HG03520 (cell line): ENCODE measurements at regions not wholly inside any gene's neighbourhood (a gene's known extent, or its start where the extent isn't known, plus 50 kb on each side); places are given as distances from the start of the nearest gene placed in this dataset.

Source experiments
- ATAC-seq: cut with Tn5 transposase; IDR thresholded peaks from one replicate; pipeline ENCODE4 v1.9.1; 2021; ENCODE audit warnings: mild to moderate bottlenecking, moderate library complexity; ENCODE audit not compliant: unreplicated experiment

DNA sequence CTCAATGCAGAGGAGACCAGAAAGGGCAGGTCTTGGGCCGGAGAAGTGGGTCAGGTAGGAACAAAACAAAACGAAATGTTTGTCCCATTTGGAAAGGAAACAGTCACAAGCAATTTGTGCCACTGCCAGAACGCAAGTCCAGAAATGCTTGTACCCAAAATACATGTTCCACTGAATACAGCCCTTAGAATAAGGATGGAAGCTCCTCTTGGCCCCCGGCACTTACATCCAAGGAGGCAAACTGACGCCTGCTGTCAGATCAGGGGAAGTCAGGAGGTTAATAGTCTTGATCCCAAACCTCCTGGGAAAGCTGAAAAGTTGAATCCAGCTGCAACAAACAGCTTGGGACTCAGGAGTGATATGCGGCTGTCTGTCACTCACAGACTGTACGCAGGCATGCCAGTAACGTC lies 75.9 kb upstream of the GALNT2 start:
- ATAC-seq = no peak

DNA sequence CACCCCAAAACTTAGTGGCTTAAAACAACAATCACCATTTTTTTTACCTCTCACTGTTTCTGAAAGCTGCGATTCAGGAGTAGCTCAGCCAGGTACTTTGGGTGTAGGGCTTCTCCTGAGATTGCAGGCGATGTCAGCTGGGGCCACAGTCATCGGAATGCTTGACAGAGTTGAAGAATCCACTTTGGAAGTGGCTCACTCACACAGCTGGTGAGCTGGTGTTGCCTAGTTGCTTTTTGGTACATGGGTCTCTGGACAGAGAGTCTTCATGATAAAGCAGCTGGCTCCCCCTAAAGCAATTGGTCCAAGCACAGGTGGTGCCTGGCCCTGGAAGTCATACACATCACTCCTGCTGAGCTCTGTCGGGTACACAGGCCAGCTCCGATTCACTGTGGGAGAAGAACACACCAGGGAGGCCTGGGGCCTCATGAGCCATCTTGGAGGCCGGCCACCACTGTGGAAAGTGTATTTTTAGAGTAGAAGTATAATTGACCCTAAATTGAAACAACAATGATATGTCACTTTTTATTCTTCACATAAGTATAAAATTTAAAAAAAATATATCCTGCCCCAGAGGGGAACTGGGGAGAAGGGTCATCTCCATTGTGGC lies 75.2 kb upstream of the GALNT2 start:
- no peak for ATAC-seq

DNA sequence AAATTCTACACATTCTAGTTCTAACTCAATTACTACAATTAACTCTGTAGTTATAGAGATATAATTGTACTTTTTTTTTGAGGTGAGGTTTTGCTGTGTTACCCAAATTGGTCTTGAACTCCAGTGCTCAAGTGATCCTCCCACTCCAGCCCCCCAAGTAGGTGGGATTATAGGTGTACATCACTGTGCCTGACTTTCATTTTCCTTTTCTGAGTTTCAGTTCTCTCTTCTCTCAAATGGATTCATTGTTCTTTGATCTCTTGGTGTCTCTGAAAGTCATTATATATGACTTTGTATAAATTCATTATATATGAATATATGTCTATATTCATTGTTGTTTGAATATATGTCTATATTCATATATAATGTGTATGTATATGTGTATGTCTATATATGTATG lies 74.0 kb upstream of the GALNT2 start:
- ATAC-seq = peak; percentile 55

DNA sequence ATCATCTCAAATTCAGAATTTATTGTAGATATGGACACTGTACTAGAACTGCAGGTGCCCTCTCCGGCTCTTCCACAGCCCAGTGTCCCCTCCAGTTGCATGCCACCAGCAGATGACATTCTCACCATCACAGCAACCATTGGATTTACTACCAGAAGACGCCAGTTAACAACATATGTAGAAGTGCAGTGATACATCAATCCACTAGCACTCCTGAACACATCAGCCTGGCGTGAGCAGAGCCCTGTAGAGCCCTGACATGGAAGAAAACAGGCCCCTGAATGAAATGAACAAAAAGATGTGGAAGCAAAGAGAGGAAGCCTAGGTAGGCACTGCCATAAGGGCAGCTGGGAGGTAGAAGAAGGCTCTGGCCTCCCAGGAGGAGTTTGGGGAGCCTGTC lies 73.1 kb upstream of the GALNT2 start:
- no peak for ATAC-seq

DNA sequence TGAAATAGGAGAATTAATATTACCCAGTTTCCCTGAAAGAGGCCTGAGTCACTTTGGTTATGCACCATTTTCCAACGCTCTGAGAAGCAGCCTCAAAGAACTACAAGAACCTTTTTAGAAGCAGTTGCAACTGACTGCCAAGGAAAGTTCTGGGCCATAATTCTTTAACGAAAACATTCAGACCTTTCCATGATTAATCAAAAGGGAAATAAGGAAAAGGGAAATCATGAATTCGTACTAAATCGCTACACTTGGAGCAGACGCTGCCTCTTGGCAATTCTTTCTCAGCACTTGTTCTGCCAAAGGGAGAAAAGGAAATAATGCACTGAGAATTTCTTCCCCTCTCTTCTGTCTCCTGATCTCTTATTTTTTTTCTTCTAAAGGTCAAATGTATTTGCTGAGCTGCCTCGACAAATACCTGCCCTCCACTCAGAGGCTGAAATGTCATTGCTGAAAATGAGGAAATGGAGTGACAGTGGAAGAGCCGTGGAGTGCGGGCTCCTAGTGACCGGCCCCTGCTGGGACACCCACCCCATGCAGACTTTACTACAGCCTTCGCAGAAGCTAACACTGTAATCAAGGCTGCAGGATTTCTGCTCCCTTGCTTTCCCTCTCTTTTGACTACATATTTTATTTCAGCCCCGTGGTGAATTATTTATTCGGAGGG lies 67.9 kb upstream of the GALNT2 start:
- no peak for ATAC-seq

DNA sequence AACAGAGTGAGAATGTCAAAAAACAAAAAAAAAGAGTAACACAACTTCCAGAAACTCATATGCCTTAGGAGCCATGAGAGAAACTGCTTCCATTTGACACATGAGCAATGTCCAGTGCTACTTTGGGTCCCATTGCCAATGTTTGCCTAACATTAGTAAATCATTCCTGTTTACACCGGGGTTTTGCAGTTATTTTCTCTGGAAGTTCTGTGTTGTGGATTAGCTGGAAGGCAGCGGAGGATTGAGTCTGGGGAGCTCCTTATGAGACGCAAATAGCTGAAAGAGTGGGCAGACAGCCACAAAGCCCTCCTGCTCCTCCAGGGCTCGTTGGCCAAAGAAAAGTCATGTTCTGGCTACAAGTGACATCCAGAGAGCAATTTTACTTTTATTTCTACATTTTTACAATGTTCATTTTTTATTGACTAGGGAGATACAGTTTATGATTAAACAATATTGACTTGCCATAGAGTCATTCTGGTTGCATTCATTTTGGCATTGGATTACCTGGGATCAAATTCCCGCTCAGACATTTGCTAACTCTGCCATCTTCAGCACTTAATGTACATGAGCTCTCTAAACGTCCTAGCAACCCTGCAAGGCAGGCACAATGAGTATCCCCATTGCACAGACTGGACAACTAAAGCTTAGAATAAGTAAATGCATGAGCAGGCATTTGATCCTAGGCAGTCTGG lies 66.4 kb upstream of the GALNT2 start:
- no peak for ATAC-seq

DNA sequence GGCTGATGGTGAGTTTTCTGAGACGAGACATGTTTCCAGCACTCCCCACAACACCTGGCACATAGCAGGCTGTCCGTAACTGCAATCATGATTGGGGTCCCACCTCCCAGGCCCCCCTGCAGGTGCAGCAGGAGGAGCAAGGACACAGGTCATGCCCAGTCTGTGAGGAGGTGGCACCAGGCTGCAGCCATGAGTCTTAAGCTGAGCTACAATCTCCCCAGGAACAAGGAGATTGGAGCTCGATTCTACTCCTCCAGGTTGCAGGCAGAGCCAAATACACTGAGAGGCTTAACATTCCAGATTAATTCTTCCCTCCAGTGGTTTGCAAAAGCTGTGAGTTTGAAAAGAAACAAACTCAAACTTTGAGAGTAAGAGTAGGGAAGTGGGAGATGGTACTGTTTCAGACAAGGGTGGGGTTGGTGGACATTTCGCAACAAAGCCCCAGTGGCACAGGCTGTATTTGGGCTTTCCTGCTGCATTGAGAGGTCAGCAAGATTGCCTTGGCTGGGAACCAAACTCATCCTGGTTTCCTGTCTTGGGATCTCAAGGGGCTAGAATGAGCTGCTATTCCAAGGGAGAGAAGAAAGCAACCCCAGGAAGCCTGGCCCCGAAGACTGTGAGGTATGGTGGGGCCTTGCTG lies 64.8 kb upstream of the GALNT2 start:
- ATAC-seq = no peak

DNA sequence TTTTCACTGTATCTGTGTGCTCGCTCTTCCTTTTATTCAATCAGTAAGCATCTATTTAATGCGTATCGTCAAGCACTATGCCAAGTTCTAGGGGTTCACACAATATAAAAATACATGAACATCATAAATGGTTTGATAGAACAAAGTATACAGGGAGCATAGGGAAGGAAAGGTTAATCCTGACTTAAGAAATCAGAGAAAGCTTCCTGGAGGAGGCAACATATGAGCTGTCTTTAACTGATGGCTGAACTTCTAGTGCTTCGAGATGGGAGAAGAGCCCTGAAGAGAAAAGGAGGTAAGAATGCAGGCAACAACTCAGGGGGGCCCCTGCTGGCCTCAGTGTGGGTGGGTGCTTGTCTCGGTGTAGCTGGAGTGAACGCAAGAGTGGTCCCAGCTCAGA lies 63.6 kb upstream of the GALNT2 start:
- no peak for ATAC-seq

DNA sequence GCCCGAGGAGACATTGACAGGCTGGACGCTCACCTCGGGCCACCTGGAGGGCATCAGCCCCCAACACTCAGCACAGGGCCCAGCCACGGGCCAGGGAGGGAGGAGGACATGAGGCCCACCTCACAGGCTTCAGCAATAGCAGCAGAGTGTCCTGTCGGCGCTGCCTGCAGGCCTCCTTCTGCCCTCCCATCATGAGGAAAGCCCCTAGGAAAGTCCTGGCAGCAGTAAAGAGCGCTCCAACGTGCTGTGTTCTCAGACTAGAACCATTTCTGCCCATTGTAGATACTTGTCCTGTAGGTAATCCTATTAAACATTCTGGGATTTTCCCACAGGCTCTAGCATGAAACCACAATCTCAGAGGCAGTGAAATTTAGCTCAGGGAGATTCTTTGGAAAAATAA lies 62.0 kb upstream of the GALNT2 start:
- no peak for ATAC-seq

DNA sequence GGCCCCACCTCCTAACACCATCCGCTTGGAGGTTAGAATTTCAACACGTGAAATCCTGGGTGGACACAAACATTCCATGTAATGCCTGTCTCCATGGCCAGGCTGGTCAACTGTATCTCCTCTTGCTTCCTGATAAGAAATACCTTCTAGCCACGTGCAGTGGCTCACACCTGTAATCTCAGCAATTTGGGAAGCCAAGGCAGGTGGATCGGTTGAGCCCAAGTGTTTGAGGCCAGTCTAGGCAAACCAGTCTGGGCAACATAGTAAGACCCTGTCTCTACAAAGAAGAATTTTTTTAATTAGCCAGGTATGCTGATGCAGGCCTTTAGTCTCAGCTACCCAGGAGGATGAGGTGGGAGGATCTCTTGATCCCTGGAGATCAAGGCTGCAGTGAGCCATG lies 58.3 kb upstream of the GALNT2 start:
- no peak for ATAC-seq

DNA sequence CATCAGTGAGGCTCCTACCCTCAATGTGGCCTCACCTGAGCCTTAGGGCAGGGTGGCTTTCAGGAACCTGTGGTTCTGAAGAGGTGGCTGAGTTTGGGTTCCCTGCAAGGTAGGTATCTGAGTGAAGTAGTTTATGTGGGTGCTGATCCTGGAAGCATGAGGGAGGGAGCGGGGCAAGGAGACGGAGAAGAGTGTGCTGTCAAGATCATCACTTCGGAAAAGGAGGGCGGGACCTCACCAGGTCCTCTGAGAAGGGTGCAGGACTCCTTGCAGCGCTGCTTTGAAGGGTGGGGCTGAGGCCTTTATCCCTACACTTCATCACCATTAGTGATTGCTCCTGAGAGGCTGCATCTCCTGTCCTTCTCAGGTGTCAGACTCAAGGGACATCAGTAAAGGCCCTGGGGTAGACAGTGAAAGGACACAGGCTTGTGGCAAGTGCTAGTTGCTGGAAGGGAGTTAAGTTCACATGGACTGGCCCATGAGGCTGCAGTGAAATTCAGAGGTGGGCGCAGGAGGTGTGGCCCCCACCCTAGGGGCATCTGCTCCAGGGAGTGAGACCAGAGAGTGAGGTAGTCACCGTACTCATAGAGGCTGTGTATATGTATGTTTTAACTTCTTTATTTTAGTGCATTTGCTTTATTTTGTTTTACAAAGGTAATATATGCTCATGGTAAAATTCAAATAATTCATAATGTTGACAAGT lies 57.3 kb upstream of the GALNT2 start:
- no peak for ATAC-seq

DNA sequence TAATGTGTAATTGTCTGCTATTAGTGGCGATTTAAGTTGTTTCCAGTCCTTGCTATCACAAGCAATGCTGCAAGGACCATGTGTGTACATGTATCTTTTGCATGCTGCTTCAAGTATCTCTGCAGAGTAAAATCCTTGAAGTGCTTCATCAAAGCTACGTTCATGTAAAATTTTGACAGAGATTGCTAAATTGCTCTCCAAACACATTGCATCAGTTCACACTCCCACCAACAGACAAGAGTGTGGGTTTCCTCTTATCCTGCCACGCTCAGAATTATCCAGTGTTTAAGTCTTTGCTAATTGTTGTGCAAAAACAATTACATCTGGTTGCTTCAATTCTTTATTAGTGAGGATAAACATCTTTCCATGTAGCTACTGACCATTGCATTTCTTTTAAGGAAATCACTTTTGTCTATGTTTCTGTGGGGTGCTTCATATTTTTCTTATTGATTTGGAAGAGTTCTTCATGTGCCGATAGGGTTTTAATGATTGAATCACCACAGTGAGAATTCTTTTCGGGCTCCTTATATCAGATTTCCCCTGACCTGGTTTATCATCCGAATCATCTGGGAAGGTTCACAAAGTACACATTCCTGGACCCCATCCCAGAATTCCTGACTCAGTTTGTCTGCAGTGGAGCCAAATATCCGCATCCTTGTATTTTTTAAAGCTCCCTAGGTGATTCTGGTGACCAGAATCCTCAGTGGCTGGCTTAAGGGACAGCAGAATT lies 56.3 kb upstream of the GALNT2 start:
- ATAC-seq = no peak

DNA sequence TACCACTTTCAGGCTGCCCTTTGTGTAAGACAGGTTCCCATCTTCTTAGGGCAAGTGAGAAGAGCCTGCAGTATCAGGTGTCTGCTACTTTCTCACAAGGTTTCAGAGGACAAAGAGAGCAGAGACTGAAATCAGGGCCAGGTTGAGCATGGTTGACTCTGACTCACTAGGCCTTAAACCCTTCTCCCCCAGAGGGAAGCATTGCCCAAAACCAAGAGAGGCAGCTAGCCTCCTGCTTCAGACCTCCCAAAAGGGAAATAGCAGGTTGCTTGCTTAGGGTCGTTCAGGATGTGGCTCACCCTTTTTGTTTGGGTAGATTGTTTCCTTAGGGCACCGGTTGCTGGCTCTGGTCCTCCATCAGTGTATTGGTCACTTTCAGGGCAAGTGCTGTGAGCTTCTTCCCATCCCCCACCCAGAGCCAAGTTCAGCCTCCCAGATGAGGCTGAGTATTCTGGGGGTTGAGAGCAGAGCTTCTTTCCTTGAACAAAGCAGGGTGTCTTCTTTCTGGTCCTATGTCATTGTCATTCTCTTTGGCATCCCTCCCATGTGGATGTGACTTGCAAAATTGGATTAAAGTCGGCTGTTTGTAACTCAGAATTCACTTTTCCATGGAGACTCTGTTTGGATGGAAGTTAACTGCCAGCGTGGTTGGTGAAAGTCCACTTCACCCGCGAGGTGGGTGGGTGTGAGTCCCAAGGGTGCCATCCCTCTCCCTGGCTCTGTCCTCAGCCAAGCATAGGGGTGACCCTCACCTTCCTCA lies 55.5 kb upstream of the GALNT2 start:
- no peak for ATAC-seq

DNA sequence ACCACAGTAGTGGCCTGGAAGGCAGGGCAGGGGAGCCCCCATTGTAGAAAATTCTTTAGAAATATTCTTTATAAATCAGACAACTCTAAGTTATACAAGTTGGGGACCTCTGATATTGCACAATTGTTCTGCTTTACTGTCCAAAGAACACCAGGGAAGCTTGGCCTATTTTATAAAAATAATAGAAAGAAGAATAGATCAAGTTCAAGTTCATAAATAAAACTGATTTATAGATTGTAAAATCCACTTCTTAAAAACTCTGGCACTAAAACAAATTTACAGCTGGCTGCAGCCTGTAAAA lies 55.0 kb upstream of the GALNT2 start:
- ATAC-seq = no peak

DNA sequence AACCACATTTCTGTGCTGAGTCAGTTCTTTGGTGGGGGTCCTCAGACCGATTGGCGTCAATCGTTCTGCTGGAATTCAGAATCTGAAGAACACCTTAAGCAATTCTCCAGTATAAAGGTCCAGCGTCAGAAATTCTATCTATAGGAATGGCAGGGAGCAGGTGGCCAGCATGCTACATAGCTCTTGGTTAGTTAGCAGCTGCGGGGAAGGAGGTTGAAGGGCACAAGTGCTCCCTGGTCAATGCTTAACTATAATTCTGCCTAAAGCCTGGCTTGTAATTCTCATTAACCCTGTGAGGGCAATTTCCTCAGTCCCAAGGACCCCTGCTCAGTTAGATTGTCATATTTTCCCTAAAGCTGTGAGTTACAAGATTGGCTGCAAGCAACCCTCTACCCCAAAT lies 54.3 kb upstream of the GALNT2 start:
- no peak for ATAC-seq

DNA sequence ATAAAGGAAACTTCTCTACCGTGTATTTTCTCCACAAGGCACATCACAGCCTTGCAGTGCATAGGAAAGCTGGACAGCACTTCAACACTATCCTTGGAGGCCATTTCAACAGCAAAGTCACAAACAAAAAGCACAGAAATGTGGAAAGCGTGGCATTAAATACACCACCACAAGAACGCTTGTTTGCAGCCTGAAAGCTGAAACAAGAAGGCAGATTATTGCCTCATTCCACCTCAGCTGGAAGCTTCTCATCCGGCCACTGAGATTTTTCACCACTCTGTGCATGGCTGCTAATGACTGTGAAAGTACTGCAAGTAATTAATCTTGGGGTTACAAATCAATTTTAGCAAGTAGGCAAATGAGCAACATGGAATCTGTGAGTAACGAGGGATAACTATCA lies 50.9 kb upstream of the GALNT2 start:
- ATAC-seq = no peak
